Neural crest cell (in vitro differentiated cells): ENCODE measurements at regions not wholly inside any gene's neighbourhood (a gene's known extent, or its start where the extent isn't known, plus 50 kb on each side); places are given as distances from the start of the nearest gene placed in this dataset.

ENCODE experiments used
- DNase-seq: peaks from one replicate; pipeline ENCODE4 v3.0.0; 2021; ENCODE audit warnings: low read depth, mixed read lengths, low spot score
- H3K27ac Mint-ChIP-seq: one replicate; pipeline ENCODE4 v1.8.0; 2021; ENCODE audit warnings: mild to moderate bottlenecking, mixed read lengths; ENCODE audit not compliant: unreplicated experiment
- H3K27me3 Mint-ChIP-seq: 2 replicates; pipeline ENCODE4 v1.8.0; 2021; ENCODE audit warnings: low read depth, mild to moderate bottlenecking, mixed read lengths
- H3K36me3 Mint-ChIP-seq: 2 replicates; pipeline ENCODE4 v1.8.0; 2021; ENCODE audit warnings: low read depth, mild to moderate bottlenecking, mixed read lengths
- H3K4me1 Mint-ChIP-seq: 2 replicates; pipeline ENCODE4 v1.8.0; 2021; ENCODE audit warnings: mixed read lengths
- H3K4me3 Mint-ChIP-seq: one replicate; pipeline ENCODE4 v1.8.0; 2021; ENCODE audit warnings: mild to moderate bottlenecking, mixed read lengths
- H3K9me3 Mint-ChIP-seq: 2 replicates; pipeline ENCODE4 v1.8.0; 2021; ENCODE audit warnings: mixed read lengths
- TF ChIP-seq, protein P1 (sequence below): fragments of 200-600 bp; sonication (generic); conservative IDR thresholded peaks from 2 replicates; pipeline ENCODE4 v1.5.0; 2021; ENCODE audit warnings: antibody characterized with exemption, mild to moderate bottlenecking

DNA sequence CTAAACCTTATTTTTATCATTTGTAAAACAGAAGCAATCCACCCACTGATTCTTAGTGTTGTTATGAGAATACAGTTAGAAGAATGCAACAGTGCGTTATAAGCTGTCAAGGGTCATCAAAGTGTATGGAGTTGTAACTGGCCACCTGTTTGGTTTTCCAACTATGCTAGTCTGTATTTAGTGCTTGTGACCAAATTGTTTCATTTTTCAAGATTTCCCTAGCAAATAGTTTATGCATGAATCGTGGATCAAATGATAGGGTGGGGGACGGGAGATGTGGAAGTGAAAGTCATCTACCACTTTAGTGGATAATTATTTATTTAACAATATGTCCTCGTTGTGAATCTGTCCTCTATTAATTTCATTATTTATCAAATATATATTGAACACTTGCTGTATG is 175.4 kb upstream of the HDDC2 start:
- Mint-ChIP-seq H3K27me3 (no peaks in the 10 kb centered on the region), H3K27ac (no peak overlapping the region), H3K4me3 (no peak overlapping the region), H3K36me3 (no peaks in the 10 kb centered on the region), H3K4me1 (no peaks in the 10 kb centered on the region), H3K9me3 (no peaks in the 10 kb centered on the region)
- TF ChIP-seq, protein P1, sequence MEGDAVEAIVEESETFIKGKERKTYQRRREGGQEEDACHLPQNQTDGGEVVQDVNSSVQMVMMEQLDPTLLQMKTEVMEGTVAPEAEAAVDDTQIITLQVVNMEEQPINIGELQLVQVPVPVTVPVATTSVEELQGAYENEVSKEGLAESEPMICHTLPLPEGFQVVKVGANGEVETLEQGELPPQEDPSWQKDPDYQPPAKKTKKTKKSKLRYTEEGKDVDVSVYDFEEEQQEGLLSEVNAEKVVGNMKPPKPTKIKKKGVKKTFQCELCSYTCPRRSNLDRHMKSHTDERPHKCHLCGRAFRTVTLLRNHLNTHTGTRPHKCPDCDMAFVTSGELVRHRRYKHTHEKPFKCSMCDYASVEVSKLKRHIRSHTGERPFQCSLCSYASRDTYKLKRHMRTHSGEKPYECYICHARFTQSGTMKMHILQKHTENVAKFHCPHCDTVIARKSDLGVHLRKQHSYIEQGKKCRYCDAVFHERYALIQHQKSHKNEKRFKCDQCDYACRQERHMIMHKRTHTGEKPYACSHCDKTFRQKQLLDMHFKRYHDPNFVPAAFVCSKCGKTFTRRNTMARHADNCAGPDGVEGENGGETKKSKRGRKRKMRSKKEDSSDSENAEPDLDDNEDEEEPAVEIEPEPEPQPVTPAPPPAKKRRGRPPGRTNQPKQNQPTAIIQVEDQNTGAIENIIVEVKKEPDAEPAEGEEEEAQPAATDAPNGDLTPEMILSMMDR: no peak
- DNase-seq: no peak

DNA sequence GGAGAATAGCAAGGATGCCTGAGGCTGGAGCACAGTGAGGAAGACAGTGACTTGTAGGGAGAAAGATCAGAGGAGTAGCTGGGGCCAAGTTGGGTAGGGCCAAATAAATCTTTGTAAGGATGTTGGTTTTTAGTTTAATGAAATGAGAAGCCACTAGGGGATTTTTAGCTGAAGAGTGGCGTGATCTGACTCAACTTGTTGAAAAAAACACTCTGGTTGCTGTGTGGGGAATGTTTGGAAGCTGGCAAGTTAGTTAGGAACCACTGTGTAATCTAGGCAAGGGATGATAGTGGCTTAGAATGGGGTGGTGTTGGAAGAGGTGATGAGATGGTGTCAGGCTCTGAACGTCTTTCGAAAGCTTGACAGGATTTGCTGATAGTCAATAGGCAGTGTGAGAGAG is 176.1 kb upstream of the HDDC2 start:
- TF ChIP-seq, protein P1: no peak
- Mint-ChIP-seq H3K9me3 (no peaks in the 10 kb centered on the region), H3K27ac (no peak overlapping the region), H3K4me1 (no peaks in the 10 kb centered on the region), H3K27me3 (no peaks in the 10 kb centered on the region), H3K36me3 (no peaks in the 10 kb centered on the region), H3K4me3 (no peak overlapping the region)
- DNase-seq: no peak

DNA sequence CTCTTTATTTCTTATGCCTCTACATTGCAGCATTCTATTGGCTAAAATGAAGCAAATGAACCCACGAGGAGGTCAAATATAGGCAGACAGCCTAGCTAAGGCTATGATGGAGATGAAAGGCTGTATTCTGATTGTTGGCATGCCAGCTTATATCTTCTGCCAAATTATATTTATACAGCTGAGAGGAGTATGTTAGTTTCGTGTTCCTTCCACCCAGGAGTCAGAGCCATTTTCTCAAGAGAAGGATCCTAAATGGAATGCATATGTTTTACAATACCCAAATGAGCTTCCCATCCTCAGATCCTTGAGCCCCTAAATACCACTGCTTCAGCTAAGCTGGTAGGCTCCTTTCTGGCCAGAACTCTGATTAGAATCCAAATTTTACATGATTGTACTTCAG is 178.4 kb upstream of the HDDC2 start:
- H3K4me1 Mint-ChIP-seq: no peaks in the 10 kb centered on the region
- H3K4me3 Mint-ChIP-seq: no peak overlapping the region
- no peak overlapping the region for H3K27ac Mint-ChIP-seq
- no peaks in the 10 kb centered on the region for H3K36me3 Mint-ChIP-seq
- TF ChIP-seq, protein P1: no peak
- H3K27me3 Mint-ChIP-seq: peaks cover 3% of the 10 kb centered on the region
- H3K9me3 Mint-ChIP-seq: no peaks in the 10 kb centered on the region
- DNase-seq: no peak

DNA sequence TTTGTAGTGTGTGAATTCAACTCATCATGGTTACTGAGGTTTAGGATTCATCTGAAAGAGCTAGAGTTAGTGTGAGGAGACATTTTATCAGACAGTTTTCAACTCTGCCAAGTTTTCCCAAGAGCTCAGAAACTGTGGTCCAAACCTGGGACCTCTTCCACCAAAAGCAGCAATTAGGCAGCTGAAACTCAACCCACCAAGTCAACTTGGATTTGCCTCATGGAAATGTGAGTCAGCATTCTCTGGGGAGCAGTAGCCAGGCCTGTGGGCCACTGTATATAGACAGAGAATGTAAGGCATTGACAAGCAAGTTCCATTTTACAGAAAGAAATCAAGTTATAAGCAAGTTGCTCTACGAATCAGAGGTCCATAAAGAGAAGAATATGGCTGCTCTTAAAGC is 178.8 kb upstream of the HDDC2 start:
- no peak overlapping the region for H3K4me3 Mint-ChIP-seq
- H3K9me3 Mint-ChIP-seq: no peaks in the 10 kb centered on the region
- TF ChIP-seq, protein P1: no peak
- H3K36me3 Mint-ChIP-seq: no peaks in the 10 kb centered on the region
- H3K4me1 Mint-ChIP-seq: no peaks in the 10 kb centered on the region
- H3K27me3 Mint-ChIP-seq: peaks cover 3% of the 10 kb centered on the region
- H3K27ac Mint-ChIP-seq: no peak overlapping the region
- no peak for DNase-seq

DNA sequence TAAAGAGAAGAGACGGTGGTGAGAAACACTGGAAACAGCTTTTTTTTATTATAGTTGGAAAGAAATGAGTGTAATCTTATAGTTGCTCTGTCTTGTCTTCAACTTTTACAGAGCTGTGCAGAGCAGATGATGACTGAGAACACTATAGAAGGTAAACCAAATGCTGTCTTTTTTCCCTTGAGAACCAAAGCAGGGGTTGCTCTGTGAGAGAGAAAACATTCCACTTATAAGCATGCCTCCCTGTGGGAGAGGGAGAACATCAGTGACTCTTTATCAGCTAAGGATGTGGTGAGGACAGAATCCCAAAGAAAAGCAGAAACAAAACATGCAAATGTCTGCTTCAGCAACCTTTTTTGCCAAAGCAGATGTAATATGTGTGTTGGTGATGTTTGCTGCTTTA is 179.3 kb upstream of the HDDC2 start:
- Mint-ChIP-seq H3K36me3 (no peaks in the 10 kb centered on the region), H3K4me3 (no peak overlapping the region), H3K9me3 (no peaks in the 10 kb centered on the region), H3K27ac (no peak overlapping the region), H3K27me3 (peaks cover 3% of the 10 kb centered on the region), H3K4me1 (no peaks in the 10 kb centered on the region)
- TF ChIP-seq, protein P1: no peak
- DNase-seq: no peak

DNA sequence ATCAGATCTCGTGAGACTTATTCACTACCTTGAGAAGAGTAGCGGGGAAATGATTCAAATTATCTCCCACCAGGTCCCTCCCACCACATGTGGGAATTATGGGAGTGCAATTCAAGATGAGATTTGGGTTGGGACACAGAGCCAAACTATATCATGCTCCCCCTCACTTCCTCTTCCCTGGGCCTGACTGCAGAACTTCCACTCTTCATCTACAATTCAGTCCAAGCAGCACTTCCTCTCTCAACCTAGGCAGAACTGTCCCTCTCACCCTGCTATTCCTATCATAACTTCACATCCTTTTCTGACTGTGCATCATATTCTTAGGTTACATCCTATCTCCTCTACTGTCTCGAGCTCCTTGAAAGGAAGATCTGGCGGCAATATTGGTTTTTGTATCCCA is 184.0 kb upstream of the HDDC2 start:
- TF ChIP-seq, protein P1: no peak
- H3K36me3 Mint-ChIP-seq: no peaks in the 10 kb centered on the region
- no peaks in the 10 kb centered on the region for H3K4me1 Mint-ChIP-seq
- H3K4me3 Mint-ChIP-seq: no peak overlapping the region
- H3K27ac Mint-ChIP-seq: no peak overlapping the region
- H3K27me3 Mint-ChIP-seq: peaks cover 3% of the 10 kb centered on the region
- no peak for DNase-seq
- H3K9me3 Mint-ChIP-seq: peaks cover 3% of the 10 kb centered on the region
